ENCODE measurements at regions not wholly inside any gene's neighbourhood (a gene's known extent, or its start where the extent isn't known, plus 50 kb on each side); places are given as distances from the start of the nearest gene placed in this dataset.
"Not testable (repeated sequence)": the region's sequence is repeated elsewhere in the genome, so short reads cannot be mapped to it uniquely, and the experiment has no call there.

GRCh38 chr4:81326581-81326980, 111.6 kb upstream of the PRKG2 start:
- H3K9me3 Mint-ChIP-seq (ENCODE audit: low read depth), result peaks cover 10% of the 10 kb centered on the region
- peaks cover 6% of the 10 kb centered on the region for H3K27me3 Mint-ChIP-seq (ENCODE audit: low read depth)
- H3K4me3 Mint-ChIP-seq (ENCODE audit: unreplicated experiment), result no peak overlapping the region
- no peak for DNase-seq (ENCODE audit: low spot score)
- no peak for TF ChIP-seq CTCF (IDR thresholded peaks at IDR 0.05)
- H3K4me1 Mint-ChIP-seq (ENCODE audit: low read depth), result no peaks in the 10 kb centered on the region
- H3K36me3 Mint-ChIP-seq (ENCODE audit: low read depth), result no peaks in the 10 kb centered on the region
- no peak overlapping the region for H3K27ac Mint-ChIP-seq (ENCODE audit: unreplicated experiment)

DNA sequence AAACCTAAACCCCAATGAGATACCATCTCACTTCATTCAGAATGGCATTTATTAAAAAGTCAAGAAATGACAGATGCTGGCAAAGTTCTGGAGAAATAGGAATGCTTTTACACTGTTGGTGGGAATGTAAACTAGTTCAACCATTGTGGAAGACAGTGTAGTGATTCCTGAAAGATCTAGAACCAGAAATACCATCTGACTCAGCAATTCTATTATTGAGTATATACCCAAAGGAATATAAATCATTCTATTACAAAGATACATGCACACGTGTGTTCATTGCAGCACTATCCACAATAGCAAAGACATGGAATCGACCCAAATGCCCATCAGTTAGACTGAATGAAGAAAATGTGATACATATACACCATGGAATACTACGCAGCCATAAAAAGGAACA, 109.6 kb upstream of the PRKG2 start:
- H3K27me3 Mint-ChIP-seq (ENCODE audit: low read depth); H3K27ac Mint-ChIP-seq (ENCODE audit: unreplicated experiment); DNase-seq (ENCODE audit: low spot score); H3K36me3 Mint-ChIP-seq (ENCODE audit: low read depth); H3K4me3 Mint-ChIP-seq (ENCODE audit: unreplicated experiment); H3K4me1 Mint-ChIP-seq (ENCODE audit: low read depth): not testable (repeated sequence)
- peaks cover 10% of the 10 kb centered on the region for H3K9me3 Mint-ChIP-seq (ENCODE audit: low read depth)

DNA sequence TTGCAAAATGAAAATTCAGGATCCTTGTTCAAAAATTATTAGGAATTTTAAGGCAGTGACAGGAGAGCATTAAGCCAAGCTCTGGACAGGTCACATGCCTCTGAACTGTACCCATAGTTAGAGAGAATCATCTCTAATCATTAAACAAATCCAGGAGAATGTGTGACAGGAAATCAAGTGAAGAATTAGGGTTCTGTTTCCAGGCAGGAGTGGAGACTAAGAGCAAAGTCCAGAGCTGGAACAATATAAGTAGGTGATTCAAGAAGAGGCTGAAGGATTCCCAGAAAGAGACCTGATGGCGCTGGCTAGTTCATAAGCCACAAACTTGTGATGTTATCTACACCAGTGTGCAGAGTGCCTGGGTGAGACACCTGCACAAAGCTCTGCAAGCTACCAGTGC, 104.6 kb upstream of the PRKG2 start:
- Mint-ChIP-seq H3K27ac (ENCODE audit: unreplicated experiment) (no peak overlapping the region), H3K4me3 (ENCODE audit: unreplicated experiment) (no peak overlapping the region), H3K9me3 (ENCODE audit: low read depth) (peaks cover 5% of the 10 kb centered on the region), H3K27me3 (ENCODE audit: low read depth) (peaks cover 7% of the 10 kb centered on the region), H3K36me3 (ENCODE audit: low read depth) (no peaks in the 10 kb centered on the region), H3K4me1 (ENCODE audit: low read depth) (peaks cover 4% of the 10 kb centered on the region)
- DNase-seq (ENCODE audit: low spot score), result no peak
- no peak for TF ChIP-seq CTCF (IDR thresholded peaks at IDR 0.05)

DNA sequence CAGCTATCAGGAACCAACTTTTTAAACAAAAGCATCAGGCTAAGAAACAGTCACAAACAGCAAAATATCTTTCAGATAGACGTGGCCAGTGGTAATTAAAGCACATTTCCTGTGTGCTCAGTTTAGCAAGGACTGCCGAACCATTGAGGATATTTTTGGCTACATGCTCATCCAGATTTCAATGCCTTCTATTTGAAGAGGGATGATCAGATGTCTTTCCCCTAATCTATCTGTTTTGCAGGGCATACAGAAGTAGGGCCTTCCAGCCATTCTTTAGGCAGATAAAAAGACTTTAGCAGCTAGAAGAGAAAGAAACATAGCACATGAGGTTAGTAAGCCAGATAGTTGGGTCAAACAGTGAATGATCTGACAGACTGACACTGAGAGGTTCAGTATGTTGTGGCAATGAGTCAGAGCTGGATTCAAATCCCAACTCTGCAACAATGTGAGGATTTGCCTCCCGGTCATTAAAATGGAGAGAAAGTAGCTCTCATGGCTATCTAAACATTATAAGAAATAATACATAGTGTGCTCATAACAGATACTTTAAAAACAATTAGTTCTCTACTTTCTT, 100.0 kb upstream of the PRKG2 start:
- Mint-ChIP-seq H3K27me3 (ENCODE audit: low read depth) (peaks cover 6% of the 10 kb centered on the region), H3K9me3 (ENCODE audit: low read depth) (no peaks in the 10 kb centered on the region), H3K4me1 (ENCODE audit: low read depth) (peaks cover 7% of the 10 kb centered on the region), H3K27ac (ENCODE audit: unreplicated experiment) (no peak overlapping the region), H3K4me3 (ENCODE audit: unreplicated experiment) (no peak overlapping the region), H3K36me3 (ENCODE audit: low read depth) (no peaks in the 10 kb centered on the region)
- no peak for TF ChIP-seq CTCF (IDR thresholded peaks at IDR 0.05)
- no peak for DNase-seq (ENCODE audit: low spot score)

- Mint-ChIP-seq H3K9me3 (ENCODE audit: low read depth) (no peaks in the 10 kb centered on the region), H3K4me3 (ENCODE audit: unreplicated experiment) (no peak overlapping the region), H3K27ac (ENCODE audit: unreplicated experiment) (no peak overlapping the region), H3K4me1 (ENCODE audit: low read depth) (peaks cover 7% of the 10 kb centered on the region), H3K36me3 (ENCODE audit: low read depth) (no peaks in the 10 kb centered on the region), H3K27me3 (ENCODE audit: low read depth) (peaks cover 5% of the 10 kb centered on the region)
- DNase-seq (ENCODE audit: low spot score), result no peak
- no peak for TF ChIP-seq CTCF (IDR thresholded peaks at IDR 0.05)
Observed at GRCh38 chr4:81314196-81314896, 99.3 kb upstream of the PRKG2 start.

DNA sequence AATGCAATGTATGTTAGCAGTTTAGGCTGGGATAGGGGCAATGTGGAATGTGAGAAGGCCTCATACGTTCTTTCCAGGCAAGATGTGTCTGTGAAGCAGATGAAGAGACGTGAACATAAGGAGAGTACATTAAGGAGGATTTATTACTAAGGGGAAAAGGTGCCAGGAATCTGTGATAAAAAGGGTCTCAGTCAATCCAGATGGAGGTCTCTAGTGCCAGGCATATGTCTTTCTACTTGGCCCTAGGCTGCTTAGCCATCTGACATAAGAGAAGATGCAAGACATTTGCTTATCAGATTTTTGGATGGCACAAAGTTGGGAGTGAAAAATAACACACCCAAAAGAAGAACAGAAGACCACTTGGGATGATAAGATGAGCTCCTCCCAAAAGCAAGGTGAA, 93.0 kb upstream of the PRKG2 start:
- Mint-ChIP-seq H3K36me3 (ENCODE audit: low read depth) (no peaks in the 10 kb centered on the region), H3K27me3 (ENCODE audit: low read depth) (peaks cover 10% of the 10 kb centered on the region), H3K27ac (ENCODE audit: unreplicated experiment) (no peak overlapping the region), H3K4me1 (ENCODE audit: low read depth) (no peaks in the 10 kb centered on the region), H3K9me3 (ENCODE audit: low read depth) (no peaks in the 10 kb centered on the region), H3K4me3 (ENCODE audit: unreplicated experiment) (no peak overlapping the region)
- TF ChIP-seq CTCF (IDR thresholded peaks at IDR 0.05), result no peak
- no peak for DNase-seq (ENCODE audit: low spot score)

All from chondrocyte (in vitro differentiated cells).